ENCODE measurements at regions not wholly inside any gene's neighbourhood (a gene's known extent, or its start where the extent isn't known, plus 50 kb on each side); places are given as distances from the start of the nearest gene placed in this dataset.

DNA sequence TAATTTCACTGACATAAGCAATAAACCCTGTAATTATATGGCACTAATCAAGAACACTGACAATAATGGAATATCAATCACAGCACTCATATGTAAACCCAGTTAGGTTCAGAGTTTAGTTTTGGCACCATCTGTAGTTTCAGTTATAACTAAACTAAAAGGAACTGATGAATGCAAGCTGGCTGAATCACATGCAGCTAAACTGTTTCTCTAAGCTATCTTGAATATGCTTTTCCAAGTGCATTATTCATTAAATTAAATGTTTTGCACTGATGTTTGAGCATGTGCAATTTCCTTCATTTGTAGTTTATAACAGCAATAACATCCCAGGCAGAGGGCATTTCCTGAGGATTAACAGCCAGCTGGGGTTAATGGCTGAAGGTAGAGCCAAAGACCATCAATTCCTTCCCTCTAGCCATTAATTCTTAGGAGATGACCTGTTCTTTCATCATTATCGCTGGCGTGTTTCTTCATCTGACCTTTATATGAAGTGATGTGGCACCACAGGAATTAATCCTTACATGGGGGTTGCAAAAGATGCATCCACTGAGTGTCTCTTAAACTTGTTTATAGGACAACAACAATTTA lies 562.8 kb upstream of the IGFBP7 start:
- no peak for DNase-seq

DNA sequence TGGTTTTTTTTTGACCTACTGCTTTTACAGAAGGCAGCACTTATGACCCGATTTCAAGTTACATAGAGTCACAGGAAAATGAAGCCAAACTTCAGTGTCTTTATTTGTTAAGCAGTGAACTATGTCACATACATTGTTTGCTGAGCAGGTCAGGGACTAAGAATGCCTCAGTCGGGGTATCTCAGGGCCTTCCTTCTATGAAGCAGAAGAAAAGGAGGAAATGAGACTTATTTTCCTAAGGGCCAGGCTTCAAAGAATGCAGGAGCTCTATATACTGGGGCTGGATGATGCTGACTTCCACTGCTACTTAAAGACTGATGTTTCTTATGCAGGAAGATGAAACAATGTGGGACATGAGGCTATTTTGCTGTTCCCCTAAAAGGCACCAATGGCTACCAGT lies 558.4 kb upstream of the IGFBP7 start:
- DNase-seq, result no peak

DNA sequence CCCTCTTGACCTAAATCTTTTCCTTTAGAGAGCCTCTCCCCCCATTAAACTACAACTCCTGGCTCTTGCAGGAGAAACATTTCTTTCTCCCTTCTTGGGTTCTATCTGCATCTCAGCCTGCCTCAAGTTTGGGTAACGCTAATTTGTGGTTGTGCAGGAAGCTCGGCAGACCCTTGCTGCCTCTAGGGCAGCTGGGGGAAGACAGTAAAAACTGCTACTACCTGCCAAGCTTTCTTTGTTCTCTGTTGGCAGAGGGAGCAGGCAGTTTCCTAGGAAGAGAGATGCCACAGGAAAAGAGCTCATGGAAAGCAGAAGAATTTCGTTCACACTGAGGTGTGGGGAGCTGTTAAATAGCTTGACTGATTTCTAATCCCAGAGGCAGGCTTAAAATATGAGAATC lies 555.6 kb upstream of the IGFBP7 start:
- DNase-seq, result no peak

DNA sequence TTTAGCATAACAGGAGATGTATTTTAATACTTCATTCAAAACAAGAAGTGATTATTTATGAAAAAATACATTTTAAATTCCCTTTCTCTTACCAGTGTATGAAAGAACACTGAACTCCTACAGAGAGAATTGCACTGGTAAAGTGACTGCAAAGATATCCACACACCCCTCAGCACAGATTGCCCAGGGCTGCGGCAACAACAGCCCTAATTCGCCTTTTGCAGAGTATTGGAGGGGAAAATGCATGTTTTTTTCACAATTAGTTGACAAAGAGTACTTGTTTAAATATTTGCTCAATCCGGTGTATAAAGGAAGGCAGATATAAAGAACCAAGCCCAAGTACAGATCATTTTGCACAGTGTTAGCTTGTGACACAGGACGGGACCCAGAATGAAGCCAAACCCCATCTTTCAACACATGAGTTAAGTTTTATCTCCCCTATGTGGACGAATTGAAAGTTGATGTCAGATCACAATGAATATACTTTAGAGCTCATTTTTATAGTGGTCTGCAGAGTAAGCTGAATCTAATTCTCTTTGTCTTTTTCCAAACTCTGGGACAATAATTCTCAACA lies 551.4 kb upstream of the IGFBP7 start:
- no peak for DNase-seq

DNA sequence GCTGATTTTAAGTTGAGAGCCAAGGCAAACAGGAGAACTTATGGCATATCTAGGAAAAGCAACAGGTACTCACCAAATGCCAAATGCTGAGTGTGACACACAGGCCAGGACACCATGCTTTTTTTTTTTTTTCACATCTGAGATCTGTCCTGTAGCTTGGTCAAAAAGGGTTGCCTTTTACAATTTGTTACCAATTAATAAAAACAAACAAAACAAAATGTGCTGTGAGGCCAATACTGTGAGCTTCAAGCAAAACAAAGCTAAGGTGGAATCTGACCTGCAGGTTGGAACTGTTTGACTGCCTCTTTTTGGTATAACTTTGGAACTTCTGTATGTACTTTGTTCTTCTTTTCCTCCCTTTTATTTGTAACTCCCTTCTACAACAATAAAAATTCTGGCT lies 548.5 kb upstream of the IGFBP7 start:
- no peak for DNase-seq

DNA sequence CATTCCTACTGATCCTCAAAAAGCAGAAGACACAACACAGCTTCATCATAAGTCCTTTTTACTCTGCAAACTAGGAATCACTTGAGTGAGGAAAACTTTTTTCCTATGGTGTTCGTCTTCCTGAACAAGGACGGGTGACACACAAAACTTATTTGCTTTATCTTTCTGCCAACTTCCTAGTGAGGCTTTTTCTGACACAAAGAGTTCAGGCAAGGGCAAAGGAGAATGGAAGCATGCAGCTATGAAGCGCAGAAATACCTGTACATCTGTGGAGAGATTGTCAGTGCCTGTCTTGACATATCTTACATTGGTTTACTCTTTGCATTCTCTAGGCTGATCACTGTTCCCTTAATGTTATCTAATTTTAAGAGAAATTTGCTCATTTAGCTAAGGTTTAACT lies 548.0 kb upstream of the IGFBP7 start:
- no peak for DNase-seq

DNA sequence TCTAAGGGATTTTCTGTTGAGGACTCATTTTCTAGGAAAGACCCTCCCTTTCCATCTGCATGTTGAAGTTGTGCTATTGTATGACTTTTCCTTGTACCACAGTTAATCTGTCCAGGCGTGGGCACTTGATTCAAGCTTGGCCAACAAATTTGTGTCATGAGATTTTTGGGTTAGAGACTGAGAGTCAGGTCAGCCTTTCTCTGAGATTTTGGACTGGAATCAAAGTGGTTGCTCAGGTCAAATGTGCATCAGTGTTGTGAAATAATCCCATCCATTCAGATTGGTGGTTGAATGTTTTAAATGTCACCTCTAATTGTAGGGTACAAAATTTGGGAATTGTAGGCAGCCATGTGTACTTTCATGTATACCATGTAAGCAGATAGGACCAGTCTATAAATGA lies 545.2 kb upstream of the IGFBP7 start:
- DNase-seq, result no peak

DNA sequence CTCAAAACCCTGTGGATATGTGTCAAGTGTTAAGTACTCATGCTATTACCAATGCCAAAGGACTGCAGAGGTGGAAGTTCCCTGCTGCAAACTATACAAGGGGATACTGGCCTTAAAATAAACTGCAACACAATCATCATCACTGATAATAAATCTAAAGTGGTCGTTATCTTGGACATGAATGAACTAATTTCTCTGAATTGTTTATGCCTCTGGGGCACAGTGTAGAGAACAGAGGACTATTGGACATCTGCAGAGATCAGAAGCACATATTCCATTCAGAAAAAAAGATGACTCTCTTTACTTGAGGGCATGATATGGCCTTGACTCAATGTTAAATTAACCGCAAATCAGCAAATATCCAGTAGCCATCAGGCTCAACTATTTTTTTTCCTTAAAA lies 542.6 kb upstream of the IGFBP7 start:
- DNase-seq, result no peak

DNA sequence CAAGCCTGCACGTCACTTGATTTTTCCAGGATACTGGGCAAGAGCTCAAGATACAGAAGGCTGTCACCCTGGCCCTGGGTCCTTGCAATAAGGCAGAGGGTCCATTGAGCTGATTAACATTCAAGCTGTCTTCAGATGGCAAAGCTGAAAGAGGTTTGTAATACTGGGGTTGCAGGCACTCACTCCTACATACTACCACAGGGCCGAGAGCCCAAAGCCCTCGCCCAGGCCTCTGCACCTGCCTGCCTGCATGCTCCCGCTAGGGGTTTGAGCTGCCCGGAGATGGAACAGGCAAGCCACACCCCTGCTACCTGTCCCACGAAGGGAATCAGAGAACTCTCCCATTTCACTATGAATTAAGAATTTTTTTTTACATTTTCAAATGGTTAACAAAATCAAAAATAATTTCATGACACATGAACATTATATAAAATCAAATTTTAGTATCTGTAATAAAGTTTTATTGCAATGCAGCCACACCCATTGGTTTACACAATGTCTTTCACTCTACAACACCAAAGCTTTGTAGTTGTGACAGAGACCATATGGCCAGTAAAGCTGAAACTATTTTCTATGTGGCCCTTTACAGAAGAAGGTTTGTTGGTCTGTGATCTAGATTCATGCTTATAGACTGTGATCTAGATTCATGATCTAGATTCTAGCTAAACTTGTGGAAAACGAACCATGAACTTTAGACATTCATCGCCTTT lies 530.4 kb upstream of the IGFBP7 start:
- no peak for DNase-seq

DNA sequence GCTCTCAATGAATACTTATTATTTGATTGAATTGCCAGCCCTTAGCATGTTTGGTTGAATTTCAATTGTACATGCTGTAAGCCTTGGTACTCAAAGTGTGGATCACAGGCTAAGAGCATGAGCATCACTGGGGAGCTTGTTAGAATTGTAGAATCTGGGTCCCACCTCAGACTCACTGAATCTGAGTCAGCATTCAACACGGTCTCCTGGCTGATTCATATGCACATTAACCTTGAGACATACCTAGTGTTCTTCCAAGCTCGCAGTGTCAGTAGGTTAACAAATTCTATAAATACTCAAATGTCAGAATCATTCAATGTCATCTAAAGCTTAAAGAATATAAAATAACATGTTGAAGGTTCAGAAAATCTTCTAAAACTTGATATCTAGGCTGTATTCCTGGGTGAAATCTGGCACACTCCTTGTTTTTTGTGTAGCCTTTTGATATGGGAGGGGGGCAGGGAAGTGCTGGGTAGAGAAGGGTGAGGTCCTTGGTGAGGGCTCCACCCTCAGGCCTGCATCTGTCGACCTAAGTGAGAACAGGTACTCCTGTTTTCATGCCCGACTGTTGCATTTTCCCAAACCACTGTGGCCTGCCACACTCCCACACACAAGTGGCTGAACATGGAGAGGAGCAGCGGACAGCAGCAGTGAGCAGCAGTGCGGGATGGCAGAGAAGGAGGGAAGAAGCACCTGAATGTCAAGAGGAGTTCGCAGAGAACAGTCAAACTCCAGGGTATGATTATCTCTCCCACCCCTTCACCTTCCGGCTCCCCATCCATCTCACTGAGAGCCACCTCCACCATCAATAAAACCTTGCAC lies 529.6 kb upstream of the IGFBP7 start:
- DNase-seq, result peak; percentile 15

DNA sequence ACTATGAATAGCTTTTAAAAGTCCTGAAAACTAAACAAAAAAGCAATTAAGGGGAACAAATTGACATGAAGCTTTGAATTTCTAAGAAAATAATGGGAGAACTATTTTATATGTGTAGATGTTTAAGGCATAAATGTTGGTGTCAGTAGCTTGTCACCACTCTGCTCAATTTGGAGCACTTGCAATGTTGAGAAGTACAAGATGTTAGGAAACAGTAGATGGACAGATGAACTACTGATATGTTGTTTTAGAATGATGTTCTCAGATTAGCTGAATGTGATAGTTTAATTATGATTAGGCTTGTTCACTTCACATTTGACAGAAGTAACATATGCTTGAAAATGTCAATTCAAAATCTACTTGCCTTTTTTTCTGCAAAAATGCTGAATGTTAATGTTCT lies 525.7 kb upstream of the IGFBP7 start:
- DNase-seq, result no peak

DNA sequence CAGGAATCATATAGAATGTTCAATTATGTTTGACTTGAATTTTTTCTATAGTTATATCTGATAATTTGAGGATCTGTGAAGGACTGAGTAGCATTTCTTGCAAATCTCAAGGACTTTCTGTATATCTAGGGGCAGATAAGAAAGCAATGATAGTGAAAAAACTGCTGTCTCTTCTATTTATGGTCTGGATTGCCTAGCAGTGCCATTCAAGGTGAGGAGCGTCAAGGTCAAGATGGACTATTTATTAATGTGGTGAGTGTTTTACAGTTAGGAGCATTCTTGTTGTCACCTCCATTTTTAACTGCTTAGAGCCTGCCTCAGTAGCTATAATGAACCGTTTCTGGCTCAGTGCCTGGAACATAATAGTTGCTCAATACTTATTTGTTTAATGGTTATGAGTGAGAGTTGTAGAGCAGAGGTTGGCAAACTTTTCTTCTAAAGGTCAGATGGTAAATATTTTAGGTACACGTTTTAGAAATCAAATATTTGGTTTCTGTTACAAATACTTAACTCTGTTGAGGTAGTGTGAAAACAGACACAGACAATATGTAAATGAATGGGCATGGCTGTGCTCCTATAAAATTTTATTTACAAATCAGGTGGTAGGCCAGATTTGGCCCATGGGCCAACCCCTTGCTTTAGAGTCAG lies 523.2 kb upstream of the IGFBP7 start:
- DNase-seq, result no peak

DNA sequence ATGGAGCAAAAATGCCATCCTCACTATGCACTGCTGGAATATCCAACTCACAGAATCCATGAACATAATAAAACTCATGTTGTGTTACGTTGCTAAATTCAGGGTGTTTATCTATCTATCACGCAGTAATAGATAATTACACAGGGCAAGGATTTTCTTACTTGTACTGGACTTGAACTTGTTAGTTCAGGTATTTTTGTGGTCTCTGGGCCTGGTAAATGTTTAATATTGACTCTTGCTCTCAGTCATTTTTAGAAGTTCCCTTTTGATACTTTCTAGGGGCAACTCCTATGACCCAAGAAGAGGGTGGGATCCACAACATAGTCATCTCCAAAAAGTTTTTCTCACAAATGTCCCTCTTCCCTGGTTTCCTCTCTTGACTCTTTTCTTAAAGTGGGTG lies 522.4 kb upstream of the IGFBP7 start:
- DNase-seq, result no peak

DNA sequence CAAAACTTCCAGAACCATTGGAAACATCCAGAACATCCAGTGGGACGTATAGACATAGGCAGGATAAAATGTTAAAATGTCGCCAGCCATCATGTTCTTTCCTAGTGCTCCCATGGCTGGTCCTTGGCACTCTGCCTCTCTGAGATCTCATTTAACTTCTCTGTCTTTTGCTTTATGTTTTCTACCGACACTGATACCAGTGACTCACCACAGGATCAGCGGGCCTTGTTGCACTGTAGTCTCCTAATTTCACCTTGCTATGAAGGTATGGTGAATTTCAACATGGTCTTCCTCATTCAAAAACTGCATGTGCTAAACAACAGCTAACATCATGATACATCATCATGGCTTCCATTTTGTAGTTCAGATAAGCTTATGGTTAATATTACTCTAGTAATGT lies 521.0 kb upstream of the IGFBP7 start:
- no peak for DNase-seq

DNA sequence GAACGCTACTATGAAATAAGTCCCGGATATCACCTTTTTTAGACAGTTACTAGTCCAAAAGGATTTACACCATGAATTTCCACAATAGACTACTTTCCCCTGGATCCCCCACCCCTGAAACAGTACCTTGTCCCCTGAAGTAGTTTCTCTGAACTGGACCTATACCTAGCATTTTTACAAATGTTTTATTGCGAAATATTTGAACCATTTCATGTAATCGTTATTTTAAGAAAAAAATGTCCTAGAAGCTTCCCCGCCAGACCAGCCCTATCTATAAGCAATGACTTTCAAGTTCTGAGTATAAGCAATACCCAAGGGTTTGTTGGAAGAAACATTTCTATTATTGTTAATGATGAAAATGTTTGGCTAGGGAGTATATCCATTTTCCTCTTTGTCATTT lies 517.8 kb upstream of the IGFBP7 start:
- DNase-seq, result no peak

DNA sequence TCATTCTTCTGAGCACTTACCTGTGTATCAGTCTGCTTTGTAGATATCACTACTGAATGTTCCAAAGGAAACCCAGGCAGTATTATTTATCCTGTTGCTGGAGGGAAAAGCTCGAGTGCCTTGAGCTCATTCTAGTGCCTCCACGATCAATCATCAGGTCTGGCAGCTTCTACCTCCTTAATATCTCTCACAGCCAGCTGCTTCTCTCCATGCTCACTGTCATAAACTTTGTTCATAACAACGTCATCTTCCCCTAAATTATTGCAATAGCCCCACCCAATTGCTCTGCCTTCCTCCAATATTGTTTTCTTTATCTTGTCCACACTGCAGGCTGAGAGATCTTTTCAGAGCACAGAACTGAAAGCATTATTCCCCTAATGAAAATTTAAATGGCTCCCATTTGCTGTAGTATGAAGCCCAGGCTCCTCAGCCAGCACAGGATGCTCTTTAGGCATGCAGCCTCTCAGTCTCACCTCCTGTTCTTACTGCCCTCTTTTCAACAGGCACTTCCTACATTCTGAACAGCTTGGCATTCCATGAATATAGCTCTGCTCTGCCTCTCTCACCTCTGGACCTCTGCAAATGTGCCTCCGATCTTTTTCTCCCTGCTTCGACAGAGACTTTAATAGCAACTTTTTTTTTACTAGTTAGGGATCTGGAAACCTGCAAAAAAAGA lies 504.2 kb upstream of the IGFBP7 start:
- no peak for DNase-seq

DNA sequence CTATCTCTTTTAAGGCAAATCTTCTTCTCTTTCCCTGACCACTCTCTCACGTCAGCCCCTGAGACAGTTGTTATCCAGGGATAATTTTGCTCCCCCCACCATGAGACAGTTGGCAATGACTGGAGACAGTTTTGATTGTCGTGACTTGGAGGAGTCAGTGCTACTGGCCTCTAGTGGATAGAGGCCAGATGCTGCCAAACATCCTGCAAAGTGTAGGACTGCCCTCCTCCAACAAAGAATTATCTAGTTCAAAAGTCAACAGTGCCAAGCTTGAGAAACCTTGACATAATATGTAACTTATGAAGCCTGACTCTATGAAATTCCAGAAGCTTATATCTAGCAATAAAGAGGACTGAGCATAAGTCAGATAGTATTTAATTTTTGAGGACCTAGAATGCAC lies 502.1 kb upstream of the IGFBP7 start:
- no peak for DNase-seq

DNA sequence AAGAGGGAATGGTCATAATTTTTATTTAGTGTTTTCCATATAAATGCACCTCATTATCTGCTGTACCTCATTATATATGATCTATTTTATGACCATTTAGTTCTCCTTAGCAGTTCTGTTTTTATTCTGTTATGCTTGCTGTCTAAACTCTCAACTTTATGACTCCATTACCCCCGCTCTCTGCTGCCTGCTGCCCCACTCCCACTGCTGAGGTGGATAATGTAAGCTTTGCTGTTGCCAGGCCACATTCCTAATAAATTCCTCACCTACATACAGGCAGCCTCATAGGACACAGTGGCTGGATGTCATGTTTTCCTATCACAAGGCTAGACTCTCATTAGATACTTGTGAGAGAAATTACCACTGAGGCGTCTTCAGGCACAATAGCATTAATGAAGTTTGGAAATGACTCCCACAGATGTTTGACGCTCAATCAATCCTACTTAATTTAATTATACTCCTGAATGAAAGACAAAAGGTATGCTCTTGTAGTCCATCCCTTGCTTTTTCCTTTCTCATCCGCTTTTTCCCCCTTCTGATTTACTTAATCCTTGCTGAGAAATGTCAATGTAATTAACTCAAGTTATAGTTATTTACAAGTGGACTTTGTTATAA lies 497.5 kb upstream of the IGFBP7 start:
- DNase-seq, result peak; percentile 17

DNA sequence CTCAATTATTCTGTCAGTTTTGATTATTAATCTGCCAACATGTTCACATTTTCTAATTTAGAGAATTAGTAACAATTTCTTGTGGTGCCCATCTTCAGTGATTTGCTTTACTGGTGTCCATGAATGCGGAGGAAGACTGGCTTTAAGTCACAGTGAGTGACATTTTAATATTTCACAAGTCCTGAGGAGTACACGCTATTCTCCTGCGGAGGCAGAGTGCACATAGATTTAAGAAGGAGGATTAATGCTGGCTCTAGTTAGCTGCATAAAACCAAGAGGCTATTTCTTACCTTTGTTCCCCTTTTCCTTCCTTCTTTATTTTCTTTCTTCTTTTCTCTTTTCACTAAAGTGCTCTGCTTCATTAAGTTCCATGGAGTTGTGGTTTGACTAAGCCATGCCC lies 495.2 kb upstream of the IGFBP7 start:
- no peak for DNase-seq

DNA sequence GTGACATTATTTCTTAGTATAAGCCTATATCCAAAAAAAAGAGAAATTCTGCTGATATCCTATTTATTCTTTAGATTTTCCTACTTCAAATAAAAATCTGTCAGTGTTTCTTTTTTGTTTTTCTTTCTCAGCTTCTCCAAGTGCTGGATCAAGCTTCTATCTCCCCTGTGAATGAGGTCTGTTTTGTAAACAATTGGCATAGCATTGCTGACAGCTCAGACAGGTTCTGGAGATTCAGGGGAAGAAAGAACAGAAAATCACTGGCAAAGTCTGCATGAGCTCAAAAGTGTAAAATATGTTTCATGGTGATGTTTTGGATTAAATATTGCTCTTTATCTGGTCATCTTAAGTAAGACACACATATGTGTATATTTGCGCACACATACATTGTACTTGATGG lies 492.0 kb upstream of the IGFBP7 start:
- no peak for DNase-seq

DNA sequence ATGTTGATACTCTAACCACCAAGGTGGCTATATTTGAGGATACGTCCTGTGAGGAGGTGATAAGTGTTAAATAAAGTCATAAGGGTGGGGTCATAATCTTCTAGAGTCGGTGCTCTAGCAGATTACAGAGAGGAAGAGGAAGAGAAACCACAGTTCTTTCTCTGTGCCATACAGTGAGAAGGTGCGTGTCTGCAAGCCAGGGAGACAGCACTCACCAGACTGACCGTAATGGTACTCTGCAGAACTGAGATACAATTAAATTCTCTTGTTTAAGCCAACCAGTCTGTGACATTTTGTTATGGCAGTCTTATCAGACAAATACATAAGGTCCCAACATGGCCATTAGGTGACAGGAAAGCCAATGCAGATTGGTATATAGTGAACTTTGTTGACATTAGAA lies 480.9 kb upstream of the IGFBP7 start:
- DNase-seq, result no peak

DNA sequence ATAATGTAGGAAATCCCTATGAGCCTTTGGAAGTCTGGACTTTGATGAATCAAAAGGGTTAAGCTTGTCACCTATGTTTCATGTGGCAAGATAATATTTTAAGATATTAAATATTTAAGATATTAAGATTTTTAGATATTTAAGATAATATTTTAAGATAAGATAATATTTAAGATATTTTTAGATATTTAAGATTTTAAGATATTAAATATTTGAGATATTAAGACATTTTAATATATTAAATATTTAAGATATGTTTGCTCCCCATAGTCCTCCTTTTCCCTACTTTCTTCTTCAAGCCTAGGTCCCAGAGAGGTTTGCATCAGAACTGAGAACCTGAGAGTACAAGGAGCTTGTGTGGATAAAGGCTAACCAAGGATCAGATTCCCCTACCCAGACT lies 478.4 kb upstream of the IGFBP7 start:
- no peak for DNase-seq
